ENCODE measurements at regions not wholly inside any gene's neighbourhood (a gene's known extent, or its start where the extent isn't known, plus 50 kb on each side); places are given as distances from the start of the nearest gene placed in this dataset.

- TF ChIP-seq CTCF (conservative IDR thresholded peaks at IDR 0.05 in 1 of 2, IDR thresholded peaks at IDR 0.05 in 1 of 2; ENCODE audit: low read depth in 1 of 2, low read length in 2 of 2) (no peak), EZH2 (IDR thresholded peaks at IDR 0.05; ENCODE audit: low read length, missing control alignments) (no peak)
Measured at GRCh38 chr20:5401277-5401875, 84.6 kb upstream of the PROKR2 start.
